ENCODE measurements at regions not wholly inside any gene's neighbourhood (a gene's known extent, or its start where the extent isn't known, plus 50 kb on each side); places are given as distances from the start of the nearest gene placed in this dataset.

- H3K4me3 ChIP-seq (ENCODE audit: low read depth, low read length): no peak overlapping the region
- TF ChIP-seq CTCF (IDR thresholded peaks at IDR 0.05; ENCODE audit: control insufficient read depth, extremely low read depth, insufficient read depth): no peak
- no peak for DNase-seq (ENCODE audit: low read depth)
Measured at GRCh38 chr2:66059332-66059731, 375.6 kb upstream of the MEIS1 start.

GRCh38 chr2:66058675-66059074, 376.2 kb upstream of the MEIS1 start:
- no peak overlapping the region for H3K4me3 ChIP-seq (ENCODE audit: low read depth, low read length)
- DNase-seq (ENCODE audit: low read depth): no peak
- TF ChIP-seq CTCF (IDR thresholded peaks at IDR 0.05; ENCODE audit: control insufficient read depth, extremely low read depth, insufficient read depth): no peak

- no peak for DNase-seq (ENCODE audit: low read depth)
- H3K4me3 ChIP-seq (ENCODE audit: low read depth, low read length): no peak overlapping the region
- TF ChIP-seq CTCF (IDR thresholded peaks at IDR 0.05; ENCODE audit: control insufficient read depth, extremely low read depth, insufficient read depth): no peak
Measured at GRCh38 chr2:66057844-66058243, 377.1 kb upstream of the MEIS1 start.

GRCh38 chr2:66050392-66050791, 384.5 kb upstream of the MEIS1 start:
- no peak for TF ChIP-seq CTCF (IDR thresholded peaks at IDR 0.05; ENCODE audit: control insufficient read depth, extremely low read depth, insufficient read depth)
- no peak overlapping the region for H3K4me3 ChIP-seq (ENCODE audit: low read depth, low read length)
- DNase-seq (ENCODE audit: low read depth): no peak

GRCh38 chr2:66048667-66049066, 386.3 kb upstream of the MEIS1 start:
- DNase-seq (ENCODE audit: low read depth): no peak
- no peak for TF ChIP-seq CTCF (IDR thresholded peaks at IDR 0.05; ENCODE audit: control insufficient read depth, extremely low read depth, insufficient read depth)
- no peak overlapping the region for H3K4me3 ChIP-seq (ENCODE audit: low read depth, low read length)

GRCh38 chr2:66041902-66042657, 392.8 kb upstream of the MEIS1 start:
- H3K4me3 ChIP-seq (ENCODE audit: low read depth, low read length): no peak overlapping the region
- no peak for TF ChIP-seq CTCF (IDR thresholded peaks at IDR 0.05; ENCODE audit: control insufficient read depth, extremely low read depth, insufficient read depth)
- DNase-seq (ENCODE audit: low read depth): no peak

GRCh38 chr2:66036948-66037347, 398.0 kb upstream of the MEIS1 start:
- no peak overlapping the region for H3K4me3 ChIP-seq (ENCODE audit: low read depth, low read length)
- no peak for TF ChIP-seq CTCF (IDR thresholded peaks at IDR 0.05; ENCODE audit: control insufficient read depth, extremely low read depth, insufficient read depth)
- DNase-seq (ENCODE audit: low read depth): no peak

All from LNCaP clone FGC (cell line).